HUES64 (cell line): ENCODE measurements at regions not wholly inside any gene's neighbourhood (a gene's known extent, or its start where the extent isn't known, plus 50 kb on each side); places are given as distances from the start of the nearest gene placed in this dataset.
A peak's percentile ranks its signal among the peaks of the same experiment; 100 is the strongest.
"Not testable (repeated sequence)": the region's sequence is repeated elsewhere in the genome, so short reads cannot be mapped to it uniquely, and the experiment has no call there.

ENCODE experiments used
- H3K27ac ChIP-seq: 2 replicates; pipeline ENCODE4 v1.7.0; 2013; ENCODE audit warnings: low read depth, low read length, inconsistent platforms
- H3K27me3 ChIP-seq: 2 replicates; pipeline ENCODE4 v1.6.1; 2013; ENCODE audit warnings: mild to moderate bottlenecking, low read length; ENCODE audit not compliant: insufficient read depth
- H3K36me3 ChIP-seq: 2 replicates; pipeline ENCODE4 v1.6.1; 2013; ENCODE audit warnings: mild to moderate bottlenecking, low read length; ENCODE audit not compliant: insufficient read depth
- H3K4me1 ChIP-seq: 2 replicates; pipeline ENCODE4 v1.6.1; 2013; ENCODE audit warnings: mild to moderate bottlenecking, low read length, moderate library complexity; ENCODE audit not compliant: insufficient read depth
- H3K4me3 ChIP-seq: 2 replicates; pipeline ENCODE4 v1.5.1; 2013; ENCODE audit warnings: mild to moderate bottlenecking, low read length, moderate library complexity
- H3K9ac ChIP-seq: 2 replicates; pipeline ENCODE4 v1.6.1; 2013; ENCODE audit warnings: mild to moderate bottlenecking, low read depth, low read length
- H3K9me3 ChIP-seq: 2 replicates; pipeline ENCODE4 v1.6.1; 2013; ENCODE audit warnings: low read depth, low read length; ENCODE audit not compliant: insufficient read depth
- WGBS: fragments of 150-250, 120-280 bp; methylation state at CpG from one replicate; pipeline ENCODE4 v1.1.7; 2013; ENCODE audit warnings: missing lambda C conversion rate; 5-methylcytosine and 5-hydroxymethylcytosine counted together

GRCh38 chr2:131425231-131425941 is 50.5 kb upstream of the TUBA3D start:
- Histone ChIP-seq H3K4me1 (peaks cover 30% of the 10 kb centered on the region), H3K27ac (no peak overlapping the region), H3K4me3 (peak overlapping the region; percentile 38), H3K9me3 (no peaks in the 10 kb centered on the region), H3K9ac (no peak overlapping the region; the same call in 1 of the 2 replicates), H3K36me3 (no peaks in the 10 kb centered on the region), H3K27me3 (peaks cover 46% of the 10 kb centered on the region)
- 5% methylated on average over 57 of the region's 57 CpGs for WGBS

GRCh38 chr2:131424605-131425114 is 51.3 kb upstream of the TUBA3D start:
- not testable (repeated sequence) for H3K27ac ChIP-seq, H3K9me3 ChIP-seq, H3K36me3 ChIP-seq
- Histone ChIP-seq H3K9ac (peak overlapping the region; percentile 65), H3K4me1 (peaks cover 37% of the 10 kb centered on the region), H3K4me3 (peak overlapping the region; percentile 58), H3K27me3 (peaks cover 46% of the 10 kb centered on the region)
- 10% methylated on average over 50 of the region's 50 CpGs for WGBS

- H3K36me3 ChIP-seq, H3K9me3 ChIP-seq, H3K4me3 ChIP-seq: not testable (repeated sequence)
- H3K9ac ChIP-seq, result peak overlapping the region; percentile 45
- peaks cover 51% of the 10 kb centered on the region for H3K4me1 ChIP-seq
- peak overlapping the region; percentile 94 for H3K27ac ChIP-seq
- H3K27me3 ChIP-seq, result peaks cover 23% of the 10 kb centered on the region
- 29% methylated on average over 1 of the region's 3 CpGs for WGBS
Measured at GRCh38 chr2:131420751-131421150, 55.2 kb upstream of the TUBA3D start.

DNA sequence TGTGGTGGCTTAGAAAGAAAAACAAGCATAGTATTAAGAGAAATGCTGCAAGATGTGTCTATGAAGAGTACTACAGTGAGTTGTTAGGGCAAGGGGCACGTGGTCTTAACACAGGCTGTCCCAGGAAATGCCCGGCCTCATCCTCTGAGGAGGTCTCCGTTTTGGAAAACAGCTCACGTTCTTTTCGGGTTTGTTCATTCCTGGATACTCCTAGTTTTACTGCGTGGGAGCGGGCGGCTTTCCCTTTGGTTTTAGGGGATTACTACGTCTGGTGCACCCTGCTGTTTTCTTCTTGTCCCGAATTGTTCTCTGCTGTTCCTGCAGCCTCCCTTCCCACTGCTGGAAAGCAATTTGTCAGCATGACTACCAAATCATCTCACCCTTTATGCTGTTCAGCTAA is 55.5 kb upstream of the RAB6D start:
- peaks cover 14% of the 10 kb centered on the region for H3K27me3 ChIP-seq
- no peaks in the 10 kb centered on the region for H3K36me3 ChIP-seq
- H3K9me3 ChIP-seq, result no peaks in the 10 kb centered on the region
- 3% methylated on average over 10 of the region's 10 CpGs for WGBS
- H3K4me1 ChIP-seq, result peaks cover 47% of the 10 kb centered on the region
- peak overlapping the region; percentile 94 for H3K27ac ChIP-seq
- peak overlapping the region; percentile 22; the same call in 1 of the 2 replicates for H3K4me3 ChIP-seq
- peak overlapping the region; percentile 44; the same call in 1 of the 2 replicates for H3K9ac ChIP-seq

DNA sequence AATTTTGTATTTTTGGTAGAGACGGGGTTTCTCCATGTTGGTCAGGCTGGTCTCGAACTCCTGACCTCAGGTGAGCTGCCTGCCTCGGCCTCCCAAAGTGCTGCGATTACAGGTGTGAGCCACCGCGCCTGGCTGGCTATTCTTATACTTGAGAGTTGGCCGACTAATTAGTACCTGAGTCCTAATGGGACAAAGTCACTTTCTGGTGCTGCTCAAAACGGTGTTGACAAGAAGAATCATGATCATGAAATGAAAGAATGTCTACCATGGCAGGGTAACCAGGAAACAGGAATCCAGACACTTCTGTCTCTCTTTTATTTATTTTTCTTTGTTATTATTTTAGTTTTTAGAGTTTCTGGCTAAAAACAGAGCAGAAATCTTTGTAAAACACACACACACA is 54.7 kb upstream of the RAB6D start:
- peaks cover 47% of the 10 kb centered on the region for H3K4me1 ChIP-seq
- no peaks in the 10 kb centered on the region for H3K36me3 ChIP-seq
- H3K4me3 ChIP-seq, result no peak overlapping the region
- WGBS, result 91% methylated on average over 8 of the region's 8 CpGs
- H3K9me3 ChIP-seq, result no peaks in the 10 kb centered on the region
- H3K9ac ChIP-seq, result no peak overlapping the region
- peaks cover 5% of the 10 kb centered on the region for H3K27me3 ChIP-seq
- no peak overlapping the region for H3K27ac ChIP-seq

GRCh38 chr2:131417886-131418285 is 53.9 kb upstream of the RAB6D start:
- Histone ChIP-seq H3K9me3 (no peaks in the 10 kb centered on the region), H3K9ac (no peak overlapping the region), H3K4me3 (no peak overlapping the region), H3K4me1 (peaks cover 42% of the 10 kb centered on the region), H3K27me3 (0 out of 2 replicates have a peak, but pooled peaks cover under 1% of the 10 kb centered on the region), H3K36me3 (no peaks in the 10 kb centered on the region), H3K27ac (no peak overlapping the region)
- 71% methylated on average over 2 of the region's 2 CpGs for WGBS

DNA sequence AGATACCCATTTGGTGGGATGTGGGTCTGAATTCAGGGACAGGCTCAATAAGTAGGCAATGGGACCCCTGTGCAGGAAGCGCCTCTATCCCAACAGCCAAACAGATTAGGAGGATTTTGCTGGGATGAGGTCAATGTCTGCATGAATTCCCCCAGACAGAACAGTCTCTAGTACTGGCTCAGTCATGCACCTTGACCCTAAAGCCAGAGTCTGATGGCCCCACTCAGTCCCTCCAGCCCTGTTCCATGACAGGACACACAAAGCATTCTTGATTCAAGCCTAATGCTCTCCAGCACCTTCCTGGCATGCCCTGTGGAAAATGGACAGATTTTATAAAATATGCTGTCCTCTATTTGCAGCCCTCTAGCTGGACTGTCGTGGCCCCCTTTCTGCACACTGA is 49.8 kb upstream of the RAB6D start:
- WGBS, result 94% methylated on average over 2 of the region's 2 CpGs
- no peak overlapping the region for H3K9ac ChIP-seq
- no peak overlapping the region for H3K4me3 ChIP-seq
- no peaks in the 10 kb centered on the region for H3K9me3 ChIP-seq
- no peak overlapping the region for H3K27ac ChIP-seq
- no peaks in the 10 kb centered on the region for H3K27me3 ChIP-seq
- no peaks in the 10 kb centered on the region for H3K36me3 ChIP-seq
- peaks cover 6% of the 10 kb centered on the region for H3K4me1 ChIP-seq
